Germinal center (tissue), 1 donor: ENCODE measurements at regions not wholly inside any gene's neighbourhood (a gene's known extent, or its start where the extent isn't known, plus 50 kb on each side); places are given as distances from the start of the nearest gene placed in this dataset.
"Not testable (repeated sequence)": the region's sequence is repeated elsewhere in the genome, so short reads cannot be mapped to it uniquely, and the experiment has no call there.

Source experiments
- DNase-seq: peaks from one replicate; pipeline ENCODE4 v3.0.0; 2012; ENCODE audit warnings: mixed read lengths, low spot score

DNA sequence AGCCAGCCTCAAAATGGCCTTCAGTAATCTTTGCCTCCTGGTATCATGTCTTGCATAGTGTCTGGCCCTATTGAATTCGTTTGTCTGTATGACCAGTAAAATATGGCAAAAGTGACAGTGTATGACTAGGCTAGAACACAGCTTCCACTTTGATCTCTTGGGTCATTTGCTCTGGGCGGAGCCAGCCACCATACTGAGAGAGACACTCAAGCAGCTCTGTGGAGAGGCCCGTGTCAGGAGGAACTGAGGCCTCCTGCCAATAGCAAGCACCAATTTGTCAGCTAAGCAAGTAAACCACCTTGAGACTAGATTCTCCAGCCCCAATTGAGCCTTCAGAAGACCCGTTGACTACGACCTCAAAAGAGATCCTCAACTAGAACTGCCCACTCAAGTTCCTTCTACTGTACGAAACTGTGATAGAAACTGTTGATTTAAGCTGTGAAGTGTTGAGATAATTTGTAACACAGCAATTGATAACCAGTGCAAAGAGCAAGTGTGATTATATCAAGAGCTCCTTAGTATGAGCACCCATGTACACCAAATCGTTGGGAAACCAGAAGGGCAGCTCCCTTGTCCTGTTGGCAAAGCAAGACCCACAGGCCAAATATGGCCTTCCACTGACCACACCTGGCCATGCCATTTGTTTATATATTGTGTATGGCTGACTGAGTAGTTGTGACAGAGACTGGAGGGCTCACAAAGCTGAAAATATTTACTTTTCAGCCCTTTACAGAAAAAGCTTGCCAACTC lies 52.7 kb upstream of the SERBP1 start:
- DNase-seq = no peak

DNA sequence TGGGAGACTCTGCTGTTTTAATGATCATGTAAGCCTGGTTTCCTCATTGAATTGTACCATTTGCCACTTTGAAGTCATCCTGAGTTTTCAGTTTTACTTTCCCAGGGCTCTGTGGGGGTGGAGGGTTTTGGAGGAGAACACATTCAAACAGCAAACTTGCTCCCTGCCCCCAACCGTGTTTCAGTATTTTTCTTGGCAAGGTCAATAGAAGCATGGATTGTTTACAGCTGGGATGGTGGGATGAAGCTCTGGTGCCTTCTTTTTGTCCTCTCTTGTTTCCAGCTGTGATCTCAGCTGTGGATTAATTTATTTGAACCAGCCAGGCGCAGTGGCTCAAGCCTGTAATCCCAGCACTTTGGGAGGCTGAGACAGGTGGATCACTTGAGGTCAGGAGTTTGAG lies 54.3 kb upstream of the SERBP1 start:
- no peak for DNase-seq

DNA sequence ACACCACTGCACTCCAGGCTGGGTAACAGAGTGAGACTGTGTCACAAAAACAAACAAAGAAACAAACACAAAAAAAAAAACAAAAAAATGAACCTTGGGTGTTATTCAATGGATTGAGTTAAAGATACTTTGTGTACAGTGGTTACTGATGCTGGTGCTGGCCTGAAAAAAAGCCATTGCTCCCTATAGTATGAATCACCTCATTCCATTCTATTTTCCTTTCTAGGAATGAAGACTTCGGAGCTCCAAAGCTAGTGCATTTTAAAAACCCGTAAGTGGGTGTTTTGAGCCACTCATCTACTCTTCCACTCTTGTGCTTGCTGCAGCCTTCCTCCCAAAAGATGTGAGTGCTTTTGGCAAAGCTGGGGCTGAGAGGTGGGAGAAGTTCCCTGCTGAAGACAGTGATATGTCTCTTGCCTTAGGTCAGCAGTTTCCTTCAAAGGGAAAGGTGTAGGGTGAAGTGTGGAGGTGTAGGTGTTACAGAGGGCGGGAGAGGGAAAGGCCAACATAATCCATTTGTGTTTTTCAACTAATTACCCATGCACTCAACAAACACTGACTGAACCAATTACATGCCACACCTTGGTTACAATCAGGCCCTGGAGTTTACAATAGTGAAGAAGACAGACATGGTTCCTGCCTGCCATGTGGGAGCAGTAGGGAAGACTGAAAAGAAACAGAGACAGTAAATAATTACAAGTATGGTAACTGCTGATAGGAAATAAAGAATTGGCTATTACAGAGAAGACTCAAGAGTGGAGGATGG lies 55.0 kb upstream of the SERBP1 start:
- DNase-seq = no peak

DNA sequence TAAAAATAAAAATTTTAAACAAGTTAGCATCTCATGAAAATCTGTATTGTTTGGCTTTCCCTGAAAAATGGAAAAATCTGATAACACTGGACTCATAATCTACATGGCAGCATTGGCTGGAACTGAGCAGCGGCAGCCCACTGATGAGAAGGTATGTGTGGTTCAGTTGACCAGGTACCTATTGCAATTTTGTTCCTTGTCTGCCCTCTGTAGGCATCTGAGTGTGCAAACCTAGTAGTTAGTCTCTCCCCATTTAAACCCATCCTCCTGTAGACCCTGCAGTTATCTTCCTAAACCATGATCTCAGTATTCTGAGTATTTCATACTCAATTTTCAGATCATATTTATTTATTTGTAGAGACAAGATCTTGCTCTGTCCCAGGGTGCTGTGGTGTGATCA lies 59.4 kb upstream of the SERBP1 start:
- peak; percentile 12 for DNase-seq

DNA sequence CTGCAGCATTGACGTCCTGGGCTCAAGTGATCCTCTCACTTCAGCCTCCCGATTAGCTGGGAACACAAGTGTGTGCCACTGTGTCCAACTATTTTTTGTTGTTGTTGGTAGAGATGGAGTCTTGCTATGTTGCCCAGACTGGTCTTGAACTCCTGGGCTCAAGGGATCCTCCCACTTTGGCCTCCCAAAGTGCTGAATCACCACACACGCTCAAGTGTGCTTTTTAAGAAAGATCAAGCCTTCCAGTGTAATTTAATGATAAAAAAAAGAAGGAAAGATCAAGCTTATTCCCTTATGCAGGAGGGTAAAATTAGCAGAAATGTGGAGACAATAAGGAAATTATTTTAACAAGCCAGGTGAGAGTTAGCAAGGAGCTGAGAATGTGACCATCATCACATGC lies 61.1 kb upstream of the SERBP1 start:
- DNase-seq = no peak

DNA sequence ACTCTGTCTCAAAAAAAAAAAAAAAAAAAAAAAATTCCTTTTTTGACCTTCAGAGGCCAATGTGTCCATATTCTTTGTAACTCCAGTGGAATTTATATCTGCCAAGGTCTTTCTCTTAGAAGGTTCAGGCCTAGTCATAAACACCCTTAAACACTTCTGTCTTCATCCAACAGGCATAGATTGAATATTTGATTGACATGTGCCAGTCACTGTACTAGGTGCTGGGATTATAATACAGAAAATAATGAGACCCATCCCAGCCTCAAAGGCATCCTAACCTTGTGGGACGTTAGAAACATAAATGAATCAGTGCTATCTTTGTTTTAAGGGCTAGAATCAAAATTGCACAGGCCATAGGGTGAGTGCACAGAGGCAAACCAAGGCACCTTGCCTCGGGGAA lies 62.9 kb upstream of the SERBP1 start:
- no peak for DNase-seq

DNA sequence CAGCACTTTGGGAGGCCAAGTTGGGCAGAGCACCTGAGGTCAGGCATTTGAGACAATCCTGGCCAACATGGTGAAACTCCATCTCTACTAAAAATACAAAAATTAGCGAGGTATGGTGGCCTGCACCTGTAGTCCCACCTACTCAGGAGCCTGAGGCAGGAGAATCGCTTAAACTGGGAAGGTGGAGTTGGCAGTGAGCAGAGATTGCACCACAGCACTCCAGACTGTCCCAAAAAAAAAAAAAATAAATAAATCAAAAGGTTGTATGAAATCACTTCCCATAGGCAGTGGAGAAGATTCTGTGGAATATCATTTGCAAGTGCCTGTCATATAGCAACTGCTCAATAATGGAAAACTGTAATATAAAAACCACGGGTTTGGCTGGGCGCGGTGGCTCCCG lies 65.1 kb upstream of the SERBP1 start:
- no peak for DNase-seq

- no peak for DNase-seq
Measured at GRCh38 chr1:67496329-67496728, 66.1 kb upstream of the SERBP1 start.

DNA sequence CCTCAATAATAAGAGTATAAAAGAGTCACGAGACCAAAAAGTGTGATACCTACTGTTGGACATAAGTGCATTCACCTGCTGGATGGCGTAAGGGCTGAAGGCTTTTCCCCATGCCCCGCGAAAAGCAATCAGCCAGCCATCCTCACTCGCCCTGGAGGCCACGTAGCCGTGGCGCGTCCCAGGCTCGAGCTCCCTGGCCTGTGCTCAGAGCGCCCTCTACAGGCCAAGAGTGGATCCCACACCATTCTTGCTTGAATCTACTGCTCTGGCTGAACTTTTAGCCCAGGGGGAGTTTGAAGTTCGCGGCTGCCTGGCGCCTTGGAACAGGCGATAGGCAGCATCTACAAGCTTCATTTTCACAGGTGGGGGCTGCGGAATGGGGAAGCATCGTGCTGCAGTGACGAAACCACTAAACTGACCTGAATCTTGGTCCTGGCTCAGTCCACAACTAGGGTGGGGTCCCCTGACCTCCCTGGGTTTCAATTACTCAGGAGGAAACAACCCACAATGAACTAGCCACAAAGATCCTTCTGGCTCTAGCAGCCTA lies 70.3 kb upstream of the SERBP1 start:
- peak; percentile 85 for DNase-seq

DNA sequence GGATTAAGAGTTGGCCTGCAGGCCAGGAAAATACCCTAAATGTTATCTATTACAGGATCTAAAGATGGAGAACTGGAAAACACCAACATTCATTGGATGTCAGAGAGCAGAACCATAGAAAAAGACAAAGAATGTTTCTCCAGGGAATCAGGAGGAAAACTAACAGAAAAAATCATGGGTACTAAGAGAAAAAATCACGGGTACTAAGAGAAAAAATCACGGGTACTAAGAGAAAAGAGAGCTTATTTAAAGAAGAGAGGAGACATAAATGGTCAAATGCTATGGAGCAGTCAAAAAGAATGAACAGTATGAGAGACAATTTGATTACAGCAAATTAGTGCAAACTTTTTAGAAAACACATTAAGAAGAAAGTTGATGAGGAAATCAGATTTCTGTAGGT lies 73.8 kb upstream of the SERBP1 start:
- DNase-seq = no peak

DNA sequence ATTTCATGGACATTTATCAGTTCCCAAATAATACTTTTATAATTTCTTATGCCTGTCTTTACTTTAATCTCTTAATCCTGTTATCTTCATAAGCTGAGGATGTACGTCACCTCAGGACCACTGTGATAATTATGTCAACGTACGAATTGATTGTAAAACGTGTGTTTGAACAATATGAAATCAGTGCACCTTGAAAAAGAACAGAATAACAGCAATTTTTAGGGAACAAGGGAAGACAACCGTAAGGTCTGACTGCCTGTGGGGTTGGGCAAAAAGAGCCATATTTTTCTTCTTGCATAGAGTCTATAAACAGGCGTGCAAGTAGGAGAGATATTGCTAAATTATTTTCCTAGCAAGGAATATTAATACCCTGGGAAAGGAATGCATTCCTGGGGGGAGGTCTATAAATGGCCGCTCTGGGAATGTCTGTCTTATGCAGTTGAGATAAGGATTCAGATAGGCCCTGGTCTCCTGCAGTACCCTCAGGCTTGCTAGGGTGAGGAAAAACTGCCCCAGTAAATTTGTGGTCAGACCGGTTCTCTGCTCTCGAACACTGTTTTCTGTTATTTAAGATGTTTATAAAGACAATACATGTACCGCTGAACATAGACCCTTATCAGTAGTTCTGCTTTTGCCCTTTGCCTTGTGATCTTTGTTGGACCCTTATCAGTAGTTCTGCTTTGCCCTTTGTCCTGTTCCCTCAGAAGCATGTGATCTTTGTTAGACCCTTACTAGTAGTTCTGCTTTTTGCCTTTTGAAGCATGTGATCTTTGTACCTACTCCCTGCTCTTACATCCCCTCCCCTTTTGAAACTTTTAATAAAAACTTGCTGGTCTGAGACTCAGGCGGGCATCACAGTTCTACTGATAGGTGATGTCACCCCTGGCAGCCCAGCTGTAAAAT lies 83.4 kb upstream of the SERBP1 start:
- not testable (repeated sequence) for DNase-seq

GRCh38 chr1:67514300-67514699 lies 84.1 kb upstream of the SERBP1 start:
- DNase-seq = no peak

DNA sequence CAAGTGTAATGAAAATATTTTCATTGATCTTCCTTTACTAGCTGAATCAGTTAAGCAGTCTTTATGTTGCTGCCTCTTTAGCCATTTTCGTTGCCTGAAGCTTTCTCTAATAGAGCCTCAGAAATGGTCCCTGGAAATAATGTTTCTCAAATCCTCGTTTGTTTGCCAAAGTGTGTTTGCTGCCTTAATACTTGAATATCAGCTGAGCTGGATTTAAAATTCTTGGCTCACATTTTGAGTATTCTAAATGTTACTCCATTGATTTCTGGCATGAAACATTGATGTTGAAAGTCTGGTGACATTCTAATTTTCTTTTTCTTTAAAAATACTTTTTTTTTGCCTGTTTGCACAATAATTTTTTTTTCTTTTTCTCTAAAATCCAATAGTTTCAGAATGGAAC lies 84.6 kb upstream of the SERBP1 start:
- DNase-seq = no peak

- DNase-seq = no peak
Measured at GRCh38 chr1:67515324-67516080, 85.3 kb upstream of the SERBP1 start.

GRCh38 chr1:67517046-67517445 lies 86.8 kb upstream of the SERBP1 start:
- no peak for DNase-seq

GRCh38 chr1:67522001-67522441 lies 91.8 kb upstream of the SERBP1 start:
- no peak for DNase-seq

GRCh38 chr1:67522793-67523192 lies 92.6 kb upstream of the SERBP1 start:
- DNase-seq = no peak

- DNase-seq = no peak
Measured at GRCh38 chr1:67524143-67525052, 94.2 kb upstream of the SERBP1 start.

DNA sequence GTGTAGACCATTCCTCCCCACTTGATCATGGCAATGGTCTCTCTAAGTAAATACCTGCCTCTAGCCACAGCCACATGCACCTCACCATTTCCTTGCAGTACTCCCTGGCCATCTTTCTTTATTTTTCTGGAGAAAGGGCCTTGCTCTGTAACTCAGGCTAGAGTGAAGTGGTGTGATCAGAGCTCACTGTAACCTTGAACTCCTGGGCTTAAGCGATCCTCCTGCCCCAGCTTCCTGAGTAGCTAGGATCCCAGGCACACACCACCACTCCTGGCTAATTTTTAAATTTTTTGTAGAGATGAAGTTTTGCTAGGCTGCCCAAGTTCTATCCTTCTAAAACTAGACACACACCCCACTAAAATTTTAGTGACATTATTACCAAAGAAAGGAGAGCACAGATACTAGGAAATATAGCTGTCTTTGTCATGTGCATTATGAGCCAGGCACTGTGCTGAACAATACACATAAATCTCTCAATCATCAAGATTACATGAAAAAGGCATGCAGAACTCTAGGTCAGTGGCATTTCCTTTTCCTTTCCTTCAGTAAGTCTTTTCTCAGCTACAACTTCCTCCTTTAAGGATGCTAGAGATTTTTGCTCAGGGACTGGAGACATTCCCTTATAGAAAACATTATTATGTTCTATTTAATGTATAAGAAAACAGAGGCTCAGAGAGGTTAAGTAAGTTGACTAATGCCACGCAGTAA lies 95.0 kb upstream of the SERBP1 start:
- no peak for DNase-seq

- DNase-seq = no peak
Measured at GRCh38 chr1:67528141-67528540, 97.9 kb upstream of the SERBP1 start.
